Stimulated activated CD4-positive, alpha-beta T cell treated with anti-CD3 and anti-CD28 coated beads, Interleukin-4, amount 100 ng/mL, for 48 hours (primary cell): ENCODE measurements at regions not wholly inside any gene's neighbourhood (a gene's known extent, or its start where the extent isn't known, plus 50 kb on each side); places are given as distances from the start of the nearest gene placed in this dataset.

ENCODE experiments used
- DNase-seq, 2 donors: peaks; one replicate each; pipeline ENCODE4 v3.0.0-alpha.2; 2020; ENCODE audit warnings: low read depth in 2 of 2

DNA sequence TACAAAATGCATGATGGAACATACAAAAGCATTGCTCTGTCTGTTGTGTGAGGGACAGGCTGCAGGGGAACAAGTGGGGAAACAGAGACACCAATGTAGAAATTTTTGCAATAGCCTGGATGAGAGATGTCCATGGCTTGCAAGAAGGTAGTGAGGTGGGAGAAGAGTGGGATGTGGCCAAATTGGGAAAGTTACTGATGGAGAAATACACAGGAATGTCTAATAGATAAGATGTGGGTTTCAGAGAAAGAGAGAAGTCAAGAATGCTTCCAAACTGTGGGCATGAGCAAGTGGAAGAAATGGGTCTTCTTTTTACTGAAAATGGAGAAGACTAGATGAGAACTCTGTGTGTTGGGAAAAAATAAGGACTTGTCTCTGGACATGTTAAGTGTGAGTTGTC, 592.7 kb downstream of the TNS3 start:
- no peak for DNase-seq

- DNase-seq, result no peak
These were observed 599.0 kb downstream of the TNS3 start for GRCh38 chr7:46982928-46983327.

- no peak for DNase-seq
These were observed 602.5 kb downstream of the TNS3 start for GRCh38 chr7:46979439-46979838.

- no peak for DNase-seq
These were observed 606.4 kb downstream of the TNS3 start for GRCh38 chr7:46975493-46975892.

- no peak for DNase-seq
These were observed 609.7 kb downstream of the TNS3 start for GRCh38 chr7:46972205-46972604.

- no peak for DNase-seq
These were observed 611.4 kb downstream of the TNS3 start for GRCh38 chr7:46970476-46970875.

DNA sequence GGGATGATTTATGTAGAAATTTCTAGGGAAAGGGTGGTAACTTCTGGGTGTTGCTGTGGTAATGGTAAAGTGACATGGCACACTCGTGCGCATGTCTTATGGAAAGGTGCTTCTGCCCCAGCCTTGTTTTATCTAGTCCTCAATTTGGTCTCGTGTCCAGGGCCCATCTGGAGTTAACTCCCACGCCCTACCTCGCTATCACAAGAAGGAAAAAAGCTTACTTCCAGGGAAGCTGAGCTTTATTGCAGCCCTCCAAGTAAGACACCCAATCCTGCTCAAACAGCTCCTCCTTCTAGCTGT, 611.8 kb downstream of the TNS3 start:
- DNase-seq, result no peak

- no peak for DNase-seq
These were observed 612.4 kb downstream of the TNS3 start for GRCh38 chr7:46969303-46970130.

GRCh38 chr7:46968003-46968402, 613.9 kb downstream of the TNS3 start:
- DNase-seq, result no peak

GRCh38 chr7:46963719-46964118, 618.2 kb downstream of the TNS3 start:
- no peak for DNase-seq

DNA sequence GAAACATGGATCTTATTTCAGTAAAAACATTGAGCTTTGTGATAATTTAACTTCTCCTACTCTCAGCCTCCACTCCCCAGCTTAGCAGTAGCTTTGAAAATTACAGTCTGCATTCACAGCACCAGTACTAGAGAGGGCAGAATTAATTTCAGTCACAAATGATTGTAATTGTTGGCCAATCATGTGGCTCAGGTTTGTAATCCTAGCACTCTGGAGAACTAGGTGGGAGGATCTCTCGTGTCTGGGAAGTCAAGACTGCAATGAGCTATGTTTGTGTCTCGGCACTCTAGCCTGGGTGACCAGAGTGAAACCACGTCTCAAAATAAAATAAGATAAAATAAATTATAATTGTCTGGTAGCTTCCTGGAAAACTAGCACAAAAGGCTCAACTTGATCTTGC, 620.9 kb downstream of the TNS3 start:
- no peak for DNase-seq

DNA sequence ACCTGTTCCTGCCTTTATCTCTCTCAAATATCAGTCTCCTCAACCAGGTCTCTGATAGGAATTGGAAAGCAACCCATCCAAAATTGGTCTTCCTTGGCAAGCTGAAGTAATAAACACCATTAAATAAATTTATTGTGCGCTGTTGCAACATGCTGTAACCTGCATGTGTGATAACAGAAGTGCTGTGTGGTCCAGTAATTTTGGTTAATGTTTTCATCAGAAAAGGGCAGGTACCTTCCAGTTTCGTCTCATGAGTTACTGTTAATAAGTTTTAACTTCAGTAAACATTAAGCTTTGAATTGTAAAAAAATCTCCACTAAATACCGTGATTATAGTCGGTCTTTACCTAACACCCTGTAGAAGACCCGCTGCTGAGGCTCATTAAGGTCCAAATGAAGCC, 624.7 kb downstream of the TNS3 start:
- no peak for DNase-seq

GRCh38 chr7:46955531-46955930, 626.4 kb downstream of the TNS3 start:
- no peak for DNase-seq

DNA sequence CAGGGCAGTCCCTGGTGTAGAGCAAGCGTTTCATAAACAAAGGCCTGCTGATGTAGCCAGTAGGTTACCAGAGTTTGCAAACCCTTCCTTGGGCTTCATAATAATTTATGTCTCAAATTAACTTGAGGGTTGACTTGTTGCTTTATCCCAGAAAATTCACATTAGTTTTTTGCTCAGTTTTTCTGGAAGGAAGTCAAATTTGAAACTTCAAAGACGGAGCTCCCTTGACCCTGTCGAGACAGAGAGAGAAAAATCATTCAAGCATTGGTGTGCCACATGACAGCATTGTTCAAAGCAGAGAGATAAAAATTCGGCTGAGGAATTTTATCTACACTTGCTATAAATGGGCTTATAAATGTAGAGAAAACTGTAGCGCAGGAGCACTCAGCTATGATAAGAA, 627.7 kb downstream of the TNS3 start:
- DNase-seq, result no peak

DNA sequence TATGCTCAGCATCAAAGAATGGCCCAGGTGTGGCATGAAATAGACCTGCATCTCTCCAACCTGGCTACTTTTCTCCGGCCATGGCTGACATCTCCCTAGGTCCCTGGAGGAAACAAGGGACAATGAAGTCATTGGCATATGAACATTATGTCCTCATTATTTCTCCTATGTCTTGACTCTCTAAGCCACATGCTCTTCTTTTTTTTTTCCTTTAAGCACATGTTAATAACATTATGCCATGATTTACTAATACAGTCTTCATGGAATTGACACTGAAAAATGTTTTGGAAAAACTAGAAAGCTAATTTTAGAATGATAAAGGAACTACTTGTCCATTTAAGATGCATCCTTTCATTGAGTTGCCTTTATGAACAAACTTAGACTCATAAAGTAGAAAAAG, 628.9 kb downstream of the TNS3 start:
- no peak for DNase-seq

DNA sequence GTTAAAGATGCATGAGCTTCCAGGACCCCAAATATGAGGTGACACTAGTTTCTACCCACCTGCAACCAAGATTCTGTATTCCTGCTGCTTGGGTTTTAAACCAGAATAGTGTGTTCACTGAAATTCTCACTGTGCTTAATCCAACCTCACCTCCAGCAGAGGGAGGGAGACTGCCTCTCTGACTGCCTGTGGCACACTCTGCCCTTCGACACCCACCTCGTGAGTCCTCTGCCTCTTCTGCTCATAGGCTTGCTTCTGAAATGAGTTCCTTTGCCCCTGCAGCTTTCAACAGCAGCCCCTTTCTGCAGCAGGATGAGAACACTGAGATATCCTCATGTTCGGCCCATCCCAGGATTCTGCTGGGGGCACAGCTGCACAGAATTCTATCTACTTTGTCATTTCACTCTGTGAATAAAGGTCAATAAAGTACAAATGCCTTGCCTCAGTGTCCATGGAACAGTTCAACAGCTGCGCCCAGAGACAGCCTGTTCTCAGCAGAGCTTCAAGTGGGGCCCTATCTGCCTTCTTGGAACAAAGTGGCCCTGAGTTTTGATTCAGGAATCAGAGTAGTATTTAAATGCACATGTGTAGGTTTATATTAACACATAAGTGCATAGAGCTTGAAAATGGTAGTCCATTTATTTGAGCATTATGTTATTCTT, 632.5 kb downstream of the TNS3 start:
- DNase-seq, result no peak

DNA sequence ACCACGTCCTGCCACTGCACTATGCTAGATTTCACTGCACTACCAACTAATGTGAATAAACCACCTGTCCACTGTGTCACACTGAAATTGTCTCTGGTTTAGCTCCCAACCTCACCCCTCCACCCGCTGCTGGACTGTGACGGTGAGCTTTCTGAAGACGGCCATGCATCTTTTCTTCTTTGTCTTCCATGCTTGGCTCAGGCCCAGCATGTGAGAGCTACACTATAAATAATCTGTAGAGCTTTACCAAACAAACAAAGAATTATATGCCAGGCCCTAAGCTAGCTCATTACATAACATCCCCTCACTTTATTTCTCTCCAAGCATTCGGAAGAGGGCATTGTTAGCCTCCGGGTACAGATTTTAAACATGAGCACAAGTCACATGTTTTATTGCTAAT, 633.2 kb downstream of the TNS3 start:
- DNase-seq, result no peak

- no peak for DNase-seq
These were observed 636.6 kb downstream of the TNS3 start for GRCh38 chr7:46945328-46945727.

DNA sequence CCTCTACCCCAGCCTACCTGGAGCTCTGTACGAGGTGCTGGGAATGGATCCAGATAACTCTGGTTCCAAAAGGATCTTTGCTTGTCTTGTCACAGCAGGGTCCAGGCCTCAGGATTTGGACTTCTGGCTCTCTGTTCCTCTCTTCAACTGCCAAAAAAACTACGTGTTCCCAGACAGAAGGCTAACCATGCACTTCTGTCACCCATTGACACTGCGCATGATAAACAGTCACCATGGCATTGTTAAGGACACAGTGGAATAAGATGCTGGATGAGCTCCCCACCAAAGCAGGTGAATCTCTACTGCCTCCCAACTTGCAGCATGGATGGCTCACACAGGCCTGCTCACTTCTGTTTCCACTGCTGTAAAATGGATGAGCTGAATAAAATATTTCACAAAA, 637.9 kb downstream of the TNS3 start:
- no peak for DNase-seq

- DNase-seq, result no peak
These were observed 639.3 kb downstream of the TNS3 start for GRCh38 chr7:46942574-46942973.

- no peak for DNase-seq
These were observed 641.7 kb downstream of the TNS3 start for GRCh38 chr7:46940178-46940577.

DNA sequence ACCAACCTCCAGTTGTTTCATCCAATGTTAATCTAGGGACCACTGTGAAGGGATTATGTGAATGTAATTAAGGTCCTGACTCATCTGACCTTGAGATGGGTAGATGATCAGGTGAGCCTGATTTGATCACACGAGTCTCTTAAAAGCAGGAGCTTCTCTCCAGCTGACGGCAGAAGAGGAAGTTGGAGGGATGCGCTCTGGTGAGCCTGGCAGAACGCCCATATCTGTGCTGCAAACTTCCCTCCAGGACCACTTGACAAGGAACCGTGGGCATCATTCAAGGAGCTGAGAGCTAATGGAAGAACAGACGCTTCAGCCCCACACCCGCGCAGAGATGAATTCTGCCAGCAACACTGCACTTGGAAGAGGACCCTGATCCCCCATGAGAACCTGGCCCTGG, 642.4 kb downstream of the TNS3 start:
- no peak for DNase-seq

DNA sequence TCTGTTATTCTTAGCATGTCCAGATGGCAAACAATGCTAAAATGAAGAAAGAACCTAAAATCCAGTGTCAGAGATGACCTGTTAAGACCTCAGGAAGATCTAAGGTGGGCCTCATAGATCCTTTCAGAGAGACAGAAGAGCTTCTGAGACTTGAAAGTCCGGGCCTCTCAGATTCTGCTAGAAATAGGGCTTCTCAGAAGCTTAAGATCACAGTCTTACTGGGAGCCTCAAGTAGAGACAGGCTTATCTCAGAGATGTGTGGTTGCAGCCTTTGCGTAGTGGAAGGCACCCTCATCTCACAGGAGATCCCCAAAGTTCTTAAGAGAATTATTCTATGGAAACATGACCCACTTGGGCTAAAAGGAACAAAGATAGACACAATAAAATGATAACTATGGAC, 642.8 kb downstream of the TNS3 start:
- DNase-seq, result no peak

GRCh38 chr7:46937826-46938225, 644.1 kb downstream of the TNS3 start:
- DNase-seq, result no peak
